NCI-H446 (cell line): ENCODE measurements at regions not wholly inside any gene's neighbourhood (a gene's known extent, or its start where the extent isn't known, plus 50 kb on each side); places are given as distances from the start of the nearest gene placed in this dataset.

Experiments used
- DNase-seq, 2 experiments: peaks; one replicate each; lab custom pipeline; 2025; lab: John Stamatoyannopoulos, UW

GRCh38 chr15:93720607-93721006 is 510.8 kb upstream of the MCTP2 start:
- DNase-seq, result no peak

- no peak for DNase-seq
These were observed 511.4 kb upstream of the MCTP2 start for GRCh38 chr15:93719921-93720351.

- DNase-seq, result no peak
These were observed 514.6 kb upstream of the MCTP2 start for GRCh38 chr15:93716615-93717231.

- no peak for DNase-seq
These were observed 521.7 kb upstream of the MCTP2 start for GRCh38 chr15:93709708-93710107.

GRCh38 chr15:93708724-93709445 is 522.5 kb upstream of the MCTP2 start:
- DNase-seq, result no peak

- DNase-seq, result no peak
These were observed 523.6 kb upstream of the MCTP2 start for GRCh38 chr15:93707751-93708150.

- DNase-seq, result no peak
These were observed 524.7 kb upstream of the MCTP2 start for GRCh38 chr15:93706495-93707292.

- DNase-seq, result no peak
These were observed 525.5 kb upstream of the MCTP2 start for GRCh38 chr15:93705753-93706455.

- DNase-seq, result no peak
These were observed 528.1 kb upstream of the MCTP2 start for GRCh38 chr15:93703092-93703739.

GRCh38 chr15:93700051-93700450 is 531.3 kb upstream of the MCTP2 start:
- no peak for DNase-seq

- DNase-seq, result no peak
These were observed 537.3 kb upstream of the MCTP2 start for GRCh38 chr15:93694033-93694432.

GRCh38 chr15:93683651-93684050 is 547.7 kb upstream of the MCTP2 start:
- DNase-seq, result no peak

- DNase-seq, result no peak
These were observed 559.9 kb upstream of the MCTP2 start for GRCh38 chr15:93671387-93671943.

- DNase-seq, result no peak
These were observed 560.4 kb upstream of the MCTP2 start for GRCh38 chr15:93670931-93671330.

GRCh38 chr15:93664213-93664956 is 567.0 kb upstream of the MCTP2 start:
- no peak for DNase-seq

- DNase-seq, result no peak
These were observed 569.0 kb upstream of the MCTP2 start for GRCh38 chr15:93662162-93662885.

- no peak for DNase-seq
These were observed 569.2 kb upstream of the RGMA start for GRCh38 chr15:93658026-93658816.

GRCh38 chr15:93656041-93656440 is 567.0 kb upstream of the RGMA start:
- DNase-seq, result no peak

- DNase-seq, result no peak
These were observed 560.8 kb upstream of the RGMA start for GRCh38 chr15:93649691-93650235.
